ENCODE measurements at regions not wholly inside any gene's neighbourhood (a gene's known extent, or its start where the extent isn't known, plus 50 kb on each side); places are given as distances from the start of the nearest gene placed in this dataset.

DNA sequence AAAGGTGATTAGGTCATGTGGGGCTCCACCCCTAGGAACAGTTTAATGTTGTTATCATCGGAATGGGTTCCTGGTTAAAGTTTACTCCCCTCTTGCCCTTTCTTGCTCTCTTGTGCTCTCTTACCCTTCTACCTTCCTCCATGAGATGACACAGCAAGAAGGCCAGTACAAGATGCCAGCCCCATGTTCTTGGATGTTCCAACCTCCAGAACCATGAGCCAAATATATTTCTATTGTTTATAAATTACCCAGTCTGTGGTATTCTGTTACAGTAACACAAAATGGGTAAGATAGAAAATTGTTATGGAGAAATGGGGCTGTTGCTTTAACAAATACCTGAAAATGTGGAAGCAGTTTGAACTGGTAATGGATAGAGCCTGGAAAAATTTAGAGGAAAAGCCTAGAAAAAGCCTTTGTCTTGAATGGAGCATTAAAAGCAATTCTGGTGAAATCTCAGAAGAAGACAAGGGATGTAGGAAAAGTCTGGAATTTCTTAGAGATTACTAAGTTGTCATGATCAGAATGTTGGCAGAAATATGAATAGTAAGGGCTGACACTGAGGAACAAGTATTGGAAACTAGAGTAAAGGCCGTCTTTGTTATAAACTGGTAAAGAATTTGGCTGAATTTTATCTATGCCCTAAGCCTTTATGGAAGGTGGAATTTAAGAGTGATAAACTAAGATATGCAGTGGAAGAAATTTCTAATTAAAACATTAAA lies 53.5 kb upstream of the TSC22D1 start:
- TF ChIP-seq POLR2A (IDR thresholded peaks at IDR 0.05): no peak
- TF ChIP-seq, protein P1, sequence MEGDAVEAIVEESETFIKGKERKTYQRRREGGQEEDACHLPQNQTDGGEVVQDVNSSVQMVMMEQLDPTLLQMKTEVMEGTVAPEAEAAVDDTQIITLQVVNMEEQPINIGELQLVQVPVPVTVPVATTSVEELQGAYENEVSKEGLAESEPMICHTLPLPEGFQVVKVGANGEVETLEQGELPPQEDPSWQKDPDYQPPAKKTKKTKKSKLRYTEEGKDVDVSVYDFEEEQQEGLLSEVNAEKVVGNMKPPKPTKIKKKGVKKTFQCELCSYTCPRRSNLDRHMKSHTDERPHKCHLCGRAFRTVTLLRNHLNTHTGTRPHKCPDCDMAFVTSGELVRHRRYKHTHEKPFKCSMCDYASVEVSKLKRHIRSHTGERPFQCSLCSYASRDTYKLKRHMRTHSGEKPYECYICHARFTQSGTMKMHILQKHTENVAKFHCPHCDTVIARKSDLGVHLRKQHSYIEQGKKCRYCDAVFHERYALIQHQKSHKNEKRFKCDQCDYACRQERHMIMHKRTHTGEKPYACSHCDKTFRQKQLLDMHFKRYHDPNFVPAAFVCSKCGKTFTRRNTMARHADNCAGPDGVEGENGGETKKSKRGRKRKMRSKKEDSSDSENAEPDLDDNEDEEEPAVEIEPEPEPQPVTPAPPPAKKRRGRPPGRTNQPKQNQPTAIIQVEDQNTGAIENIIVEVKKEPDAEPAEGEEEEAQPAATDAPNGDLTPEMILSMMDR (IDR thresholded peaks at IDR 0.05): no peak
